IPS DF 4.7 (cell line): ENCODE measurements at regions not wholly inside any gene's neighbourhood (a gene's known extent, or its start where the extent isn't known, plus 50 kb on each side); places are given as distances from the start of the nearest gene placed in this dataset.
"Not testable (repeated sequence)": the region's sequence is repeated elsewhere in the genome, so short reads cannot be mapped to it uniquely, and the experiment has no call there.

Source experiments
- DNase-seq: peaks from one replicate; pipeline ENCODE4 v3.0.0-alpha.2; 2013; ENCODE audit warnings: low spot score; ENCODE audit errors: extremely low read depth

- DNase-seq, result no peak
Observed at GRCh38 chr5:27906931-27907601, 868.7 kb upstream of the CDH9 start.

DNA sequence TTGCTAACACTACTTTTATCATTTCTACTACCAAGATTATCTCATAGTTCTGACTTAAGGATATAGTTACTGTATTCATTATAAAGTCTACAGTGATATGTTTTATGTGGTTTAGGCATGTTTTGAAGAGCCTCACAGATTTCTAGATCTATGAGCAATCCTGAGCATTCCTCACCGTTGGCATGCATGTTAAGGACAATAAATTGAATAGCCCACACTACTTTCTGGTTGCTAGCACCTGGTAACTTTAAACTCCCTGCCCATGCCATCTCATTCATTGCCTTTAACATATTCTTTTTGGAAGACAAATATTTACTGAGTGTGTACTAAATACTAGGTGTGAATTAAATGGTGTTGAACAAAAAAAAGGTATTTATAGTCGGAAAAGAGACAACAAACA, 868.1 kb upstream of the CDH9 start:
- DNase-seq, result no peak

DNA sequence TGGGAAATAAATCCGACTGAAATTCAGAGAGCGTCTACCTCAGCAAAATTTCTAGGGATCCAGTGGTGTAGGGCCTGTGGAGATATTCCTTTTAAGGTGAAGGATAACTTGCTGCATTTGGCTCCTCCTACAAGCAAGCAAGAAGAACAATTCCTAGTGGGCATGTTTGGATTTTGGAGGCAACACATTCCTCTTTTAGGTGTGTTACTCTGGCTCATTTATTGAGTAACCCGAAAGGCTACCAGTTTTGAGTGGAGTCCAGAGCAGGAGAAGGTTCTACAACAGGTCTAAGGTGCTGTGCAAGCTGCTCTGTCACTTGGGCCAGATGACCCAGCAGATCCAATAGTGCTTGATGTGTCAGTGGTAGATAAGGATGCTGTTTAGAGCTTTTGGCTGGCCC, 862.4 kb upstream of the CDH9 start:
- DNase-seq, result no peak

- DNase-seq, result no peak
Observed at GRCh38 chr5:27876071-27876470, 837.7 kb upstream of the CDH9 start.

DNA sequence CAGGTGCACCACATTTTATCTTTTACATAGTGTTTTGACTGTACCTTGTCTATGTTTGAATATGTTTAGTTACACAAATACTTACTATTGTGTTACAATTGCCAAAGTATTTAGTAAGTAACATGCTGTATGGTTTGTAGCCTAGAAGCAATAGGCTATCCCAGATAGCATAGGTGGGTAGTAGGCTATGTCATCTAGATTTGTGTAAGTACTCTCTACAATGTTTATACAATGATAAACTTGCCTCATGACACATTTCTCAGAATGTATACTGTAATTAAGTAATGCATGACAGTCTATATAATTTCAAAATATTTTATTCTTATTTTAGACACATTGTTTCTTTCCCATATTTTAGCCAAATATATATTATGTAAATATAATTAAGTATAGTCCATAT, 836.8 kb upstream of the CDH9 start:
- no peak for DNase-seq

- DNase-seq, result no peak
Observed at GRCh38 chr5:27868292-27868691, 829.9 kb upstream of the CDH9 start.

- DNase-seq, result no peak
Observed at GRCh38 chr5:27855491-27855890, 817.1 kb upstream of the CDH9 start.

DNA sequence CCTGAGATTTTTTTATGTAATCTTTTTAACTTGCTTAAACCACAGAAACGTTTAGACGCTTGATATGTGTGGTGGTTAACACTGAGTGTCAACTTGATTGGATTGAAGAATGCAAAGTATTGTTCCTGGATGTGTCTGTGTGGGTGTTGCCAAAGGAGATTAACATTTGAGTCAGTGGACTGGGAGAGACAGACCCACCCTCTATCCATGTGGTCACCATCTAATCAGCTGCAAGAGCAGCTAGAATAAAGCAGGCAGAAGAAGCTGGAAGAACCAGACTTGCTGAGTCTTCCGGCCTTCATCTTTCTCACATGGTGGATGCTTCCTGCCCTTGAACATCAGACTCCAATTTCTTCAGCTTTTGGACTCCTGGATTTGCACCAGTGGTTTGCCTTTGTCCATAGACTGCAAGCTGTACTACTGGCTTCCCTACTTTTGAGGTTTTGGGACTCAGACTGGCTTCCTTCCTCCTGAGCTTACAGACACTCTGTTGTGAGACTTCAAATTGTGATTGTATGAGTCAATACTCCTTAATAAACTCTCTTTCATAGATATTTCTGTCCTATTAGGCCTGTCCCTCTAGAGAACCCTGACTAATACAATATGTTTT, 816.0 kb upstream of the CDH9 start:
- no peak for DNase-seq

GRCh38 chr5:27845248-27845647, 806.9 kb upstream of the CDH9 start:
- DNase-seq, result no peak

- DNase-seq, result not testable (repeated sequence)
Observed at GRCh38 chr5:27836704-27837103, 798.3 kb upstream of the CDH9 start.

DNA sequence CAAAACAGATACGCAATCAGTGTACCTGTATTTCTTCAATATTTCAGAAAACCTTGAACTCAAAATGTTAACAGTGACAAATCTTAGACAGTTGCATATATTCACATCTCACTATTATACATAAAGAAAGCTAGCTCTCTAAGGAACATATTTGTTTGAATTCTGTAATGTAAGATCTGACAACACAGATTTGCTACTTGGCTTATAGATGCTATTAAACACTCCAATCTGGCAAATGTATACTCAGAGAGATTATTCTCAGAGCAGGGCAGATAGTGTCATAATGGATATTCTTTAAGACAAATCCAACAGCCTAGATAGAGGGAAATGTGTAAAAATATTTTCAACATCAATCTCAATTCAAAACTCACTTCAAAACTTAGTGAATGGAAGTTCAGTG, 794.5 kb upstream of the CDH9 start:
- DNase-seq, result no peak

DNA sequence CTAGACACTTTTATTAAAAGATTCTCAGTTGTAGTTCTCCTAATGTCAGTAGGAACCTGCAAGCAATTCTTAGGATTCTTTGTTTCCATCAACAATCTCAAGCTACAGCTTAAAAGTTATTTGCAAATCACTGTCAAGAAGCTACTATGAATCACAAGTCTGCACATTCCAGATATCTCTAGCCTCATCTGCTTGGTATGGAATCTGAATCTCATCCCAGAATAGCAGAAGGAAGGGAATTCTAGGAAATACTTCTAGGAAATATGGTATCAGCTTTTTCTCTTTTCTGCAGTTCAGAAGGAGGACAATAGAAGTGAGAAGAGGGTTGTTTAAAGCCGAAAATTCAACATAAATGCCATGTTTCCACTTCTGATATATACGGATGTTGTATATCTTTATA, 792.2 kb upstream of the CDH9 start:
- no peak for DNase-seq

DNA sequence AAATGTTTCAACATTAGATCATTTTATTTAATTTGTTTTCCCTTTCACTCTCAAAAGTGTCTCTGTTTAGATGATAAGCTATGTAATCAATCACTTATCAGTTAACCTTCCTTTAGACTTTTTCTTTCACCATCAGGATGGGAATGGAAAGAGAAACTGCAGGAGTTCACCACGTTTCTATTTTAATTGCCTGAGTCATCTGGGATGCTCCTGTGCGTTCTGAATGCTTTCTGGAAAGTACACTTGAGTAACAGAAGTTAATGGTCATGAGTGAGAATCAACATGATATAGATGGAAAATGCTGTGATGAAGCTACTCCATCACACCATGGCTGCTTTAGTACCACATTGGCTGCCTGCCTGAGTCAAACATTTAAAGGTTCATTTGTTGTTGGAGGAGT, 783.3 kb upstream of the CDH9 start:
- no peak for DNase-seq

GRCh38 chr5:27818888-27819287, 780.5 kb upstream of the CDH9 start:
- DNase-seq, result no peak

DNA sequence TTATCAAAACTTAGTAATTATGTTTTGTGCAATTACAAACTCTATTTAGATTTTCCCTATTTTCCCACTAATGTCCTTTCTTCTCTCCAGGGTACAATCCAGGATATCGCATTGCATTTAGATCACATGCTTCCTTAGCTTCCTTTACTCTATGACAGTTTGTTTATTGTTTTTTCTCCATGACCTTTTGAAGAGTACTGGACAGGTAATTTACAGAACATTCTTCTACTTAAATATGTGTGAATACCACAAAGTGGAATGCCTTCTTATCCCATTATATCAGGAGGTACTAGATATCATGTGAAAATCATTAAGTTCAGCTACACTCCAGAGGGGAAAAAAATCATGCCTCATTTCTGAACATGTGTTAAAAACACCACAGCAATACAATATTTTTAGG, 776.6 kb upstream of the CDH9 start:
- DNase-seq, result no peak

DNA sequence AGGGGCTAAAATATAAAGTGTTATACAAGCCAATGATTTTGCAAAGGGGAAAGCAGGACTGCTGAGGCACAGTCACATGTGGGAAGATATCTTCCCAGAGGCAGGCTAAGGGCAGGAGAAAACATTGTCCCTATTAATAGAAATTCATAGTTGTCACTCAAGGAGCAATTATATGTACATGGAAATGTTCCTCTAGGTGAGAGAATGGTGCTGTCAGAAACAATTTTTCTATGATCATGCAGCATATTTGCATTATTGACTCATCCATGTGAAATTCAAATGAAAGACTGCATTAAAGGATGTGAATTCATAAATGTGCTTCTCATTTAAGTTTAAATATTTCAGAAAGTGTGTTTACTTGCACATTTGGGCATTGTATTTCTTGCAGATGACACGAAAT, 775.9 kb upstream of the CDH9 start:
- DNase-seq, result no peak

- no peak for DNase-seq
Observed at GRCh38 chr5:27810458-27810857, 772.1 kb upstream of the CDH9 start.

DNA sequence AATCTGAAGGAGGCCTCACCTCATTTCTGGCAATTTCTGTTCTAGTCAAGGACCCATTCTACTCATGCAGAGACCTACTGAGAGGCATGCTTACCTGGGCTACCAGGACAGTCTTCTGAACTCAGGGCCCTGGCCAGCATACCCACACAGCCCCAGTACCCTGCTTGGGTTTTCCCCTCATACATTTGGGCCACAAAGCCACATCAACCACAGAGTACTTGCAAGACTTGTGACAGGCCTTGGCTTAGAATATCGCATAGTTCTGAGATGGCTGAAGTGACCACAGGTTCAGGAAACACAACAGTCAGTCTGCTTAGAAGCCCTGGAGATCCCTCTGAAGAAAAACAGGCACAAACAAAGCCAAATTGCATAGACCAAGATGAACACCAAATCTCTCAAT, 758.8 kb upstream of the CDH9 start:
- no peak for DNase-seq

DNA sequence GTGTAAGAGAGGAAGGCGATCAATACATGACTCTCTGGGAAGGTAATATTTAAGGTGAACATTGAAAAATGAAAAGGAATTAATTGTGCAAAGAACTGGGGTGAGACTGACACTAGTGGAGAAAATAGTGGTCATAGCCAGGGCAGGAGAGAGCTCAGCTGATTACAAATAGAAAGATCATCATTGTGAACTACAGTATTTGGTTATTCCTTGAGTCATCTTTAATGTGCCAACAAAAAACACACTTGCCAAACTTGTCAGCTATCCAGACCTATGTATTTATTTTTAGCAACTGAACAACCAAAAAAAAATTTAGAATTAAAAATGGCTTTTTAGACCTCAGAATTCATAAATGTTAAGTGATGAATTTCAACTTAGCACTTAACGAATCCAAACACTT, 749.8 kb upstream of the CDH9 start:
- DNase-seq, result no peak

DNA sequence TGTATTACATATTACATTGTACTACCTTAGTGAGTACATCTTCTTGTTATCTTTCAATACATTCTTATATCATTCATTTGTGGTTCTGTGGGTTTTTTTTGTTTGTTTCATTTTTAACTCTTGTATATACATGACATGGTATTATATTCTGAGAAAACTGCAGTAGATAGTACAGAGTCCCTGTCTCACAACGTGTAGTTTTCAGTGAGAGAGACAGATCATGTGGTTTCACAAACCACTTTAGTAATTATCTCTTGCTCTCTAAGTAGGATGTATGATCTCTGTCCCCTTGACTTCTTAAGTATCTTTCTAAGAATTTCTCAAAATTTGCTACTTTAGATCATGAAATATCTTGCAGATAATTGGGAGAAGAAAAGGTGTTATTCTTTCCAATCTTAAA, 745.9 kb upstream of the CDH9 start:
- no peak for DNase-seq

DNA sequence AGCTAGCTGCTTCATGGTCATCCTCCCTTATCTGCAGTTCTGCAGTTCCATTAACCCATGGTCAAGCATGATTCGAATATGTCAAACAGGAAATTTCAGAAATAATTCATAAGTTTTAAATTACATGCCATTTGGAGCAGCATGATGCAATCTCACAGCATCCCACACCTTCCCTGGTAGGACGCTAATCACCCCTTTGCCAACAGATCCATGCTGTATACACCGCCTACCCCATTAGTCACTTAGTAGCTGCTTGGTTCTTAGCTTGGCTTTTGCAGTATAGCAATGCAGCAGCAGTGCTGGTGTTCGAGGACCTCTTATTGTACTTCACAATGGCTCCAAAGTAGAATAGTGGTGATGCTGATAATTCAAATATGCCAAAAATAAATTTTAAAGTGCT, 739.7 kb upstream of the CDH9 start:
- DNase-seq, result no peak

- no peak for DNase-seq
Observed at GRCh38 chr5:27773636-27774035, 735.2 kb upstream of the CDH9 start.

DNA sequence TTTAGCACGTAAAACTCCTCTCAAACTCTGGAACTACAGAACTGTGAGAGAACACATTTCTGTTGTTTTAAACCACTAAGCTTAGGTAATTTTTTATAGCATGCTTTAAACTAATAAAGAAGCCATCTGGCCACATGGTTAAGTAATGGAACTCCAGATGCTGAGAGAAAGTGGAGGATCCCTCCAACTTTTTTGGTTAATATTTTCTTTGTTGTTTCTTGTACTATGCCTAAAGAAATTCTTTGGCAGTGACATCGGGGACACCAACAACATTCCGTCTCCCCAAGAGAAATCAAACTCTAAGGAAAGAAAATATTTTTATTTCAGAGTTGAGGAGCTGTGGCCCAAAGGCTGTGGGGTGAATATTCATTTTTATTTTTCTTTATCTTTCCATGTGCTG, 734.8 kb upstream of the CDH9 start:
- no peak for DNase-seq
